ENCODE measurements at regions not wholly inside any gene's neighbourhood (a gene's known extent, or its start where the extent isn't known, plus 50 kb on each side); places are given as distances from the start of the nearest gene placed in this dataset.

DNA sequence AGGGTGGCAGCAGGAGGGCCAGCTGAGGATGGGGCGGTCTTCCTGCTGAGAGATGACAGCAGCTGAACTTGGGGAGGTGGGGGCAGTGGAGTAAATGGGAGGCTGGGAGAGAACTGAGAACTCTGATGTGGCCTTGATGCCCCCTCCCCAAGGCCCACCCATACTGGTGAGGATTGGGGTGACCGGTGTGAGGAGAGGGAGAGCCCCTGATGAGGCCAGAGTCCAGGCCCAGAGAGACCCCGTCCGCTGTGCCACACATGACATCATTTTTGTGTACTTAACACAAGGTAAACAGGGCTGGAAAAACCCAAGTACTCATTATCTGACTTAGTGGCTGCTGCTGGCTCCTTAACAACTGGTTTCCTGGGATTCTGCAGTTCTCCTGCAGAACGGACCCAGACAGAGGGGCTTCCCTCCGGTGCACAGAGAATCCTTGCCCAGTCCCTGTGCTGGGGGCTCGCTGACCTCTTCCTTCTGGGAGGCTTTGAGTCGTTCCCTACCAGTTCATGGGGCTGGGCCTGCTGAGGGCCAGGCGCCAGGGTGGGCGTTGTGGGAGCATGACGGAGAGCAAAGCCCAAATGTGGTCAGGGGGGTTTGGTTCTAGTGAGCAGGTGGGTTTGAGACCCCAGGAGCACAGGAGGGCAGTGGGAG, 207.6 kb downstream of the RAB11FIP4 start:
- H3K9ac ChIP-seq (ENCODE audit: low read length in 3 of 3) = no peak overlapping the region
- TF ChIP-seq, protein P1, sequence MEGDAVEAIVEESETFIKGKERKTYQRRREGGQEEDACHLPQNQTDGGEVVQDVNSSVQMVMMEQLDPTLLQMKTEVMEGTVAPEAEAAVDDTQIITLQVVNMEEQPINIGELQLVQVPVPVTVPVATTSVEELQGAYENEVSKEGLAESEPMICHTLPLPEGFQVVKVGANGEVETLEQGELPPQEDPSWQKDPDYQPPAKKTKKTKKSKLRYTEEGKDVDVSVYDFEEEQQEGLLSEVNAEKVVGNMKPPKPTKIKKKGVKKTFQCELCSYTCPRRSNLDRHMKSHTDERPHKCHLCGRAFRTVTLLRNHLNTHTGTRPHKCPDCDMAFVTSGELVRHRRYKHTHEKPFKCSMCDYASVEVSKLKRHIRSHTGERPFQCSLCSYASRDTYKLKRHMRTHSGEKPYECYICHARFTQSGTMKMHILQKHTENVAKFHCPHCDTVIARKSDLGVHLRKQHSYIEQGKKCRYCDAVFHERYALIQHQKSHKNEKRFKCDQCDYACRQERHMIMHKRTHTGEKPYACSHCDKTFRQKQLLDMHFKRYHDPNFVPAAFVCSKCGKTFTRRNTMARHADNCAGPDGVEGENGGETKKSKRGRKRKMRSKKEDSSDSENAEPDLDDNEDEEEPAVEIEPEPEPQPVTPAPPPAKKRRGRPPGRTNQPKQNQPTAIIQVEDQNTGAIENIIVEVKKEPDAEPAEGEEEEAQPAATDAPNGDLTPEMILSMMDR (IDR thresholded peaks at IDR 0.05; ENCODE audit: borderline replicate concordance, extremely low read depth, insufficient read depth) = no peak
- FAIRE-seq = no peak

DNA sequence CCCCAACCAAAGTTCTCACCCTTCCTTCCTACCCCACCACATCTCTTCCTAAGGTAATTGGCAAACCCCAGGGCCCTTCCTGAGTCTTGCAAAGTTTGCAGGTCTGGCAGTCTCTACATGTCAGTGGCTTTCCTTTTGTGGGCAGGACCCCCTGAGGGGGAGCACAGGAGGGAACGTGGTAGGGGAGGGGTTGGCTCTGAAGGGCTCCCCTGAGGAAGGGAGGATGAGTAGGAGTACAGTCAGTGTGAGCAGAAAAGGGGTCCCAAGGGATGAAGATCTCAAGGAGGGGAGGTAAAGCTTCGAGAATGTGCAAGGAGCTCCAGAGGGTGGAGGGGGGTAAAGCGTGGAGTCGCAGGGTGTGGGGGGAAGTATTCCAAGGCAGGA, 206.9 kb downstream of the RAB11FIP4 start:
- H3K36me3 ChIP-seq (ENCODE audit: control insufficient read depth in 2 of 3, insufficient read depth in 3 of 3, low read length in 3 of 3) = no peaks in the 10 kb centered on the region
- no peak overlapping the region for H3K4me3 ChIP-seq (ENCODE audit: low read length in 3 of 3)
- TF ChIP-seq, protein P1 (IDR thresholded peaks at IDR 0.05; ENCODE audit: borderline replicate concordance, extremely low read depth, insufficient read depth) = no peak
- intact Hi-C loops (cut with DNase I) = no loop called here
- DNase-seq = no peak
- no peaks in the 10 kb centered on the region for H3K9me3 ChIP-seq (ENCODE audit: control insufficient read depth in 2 of 3, insufficient read depth in 1 of 3, low read length in 3 of 3)
- no peak overlapping the region for H3K9ac ChIP-seq (ENCODE audit: low read length in 3 of 3)
- peaks cover 0 to 8% (median 0%) of the 10 kb centered on the region in 3 donors for H3K4me1 ChIP-seq (ENCODE audit: control insufficient read depth in 2 of 3, insufficient read depth in 2 of 3, low read depth in 1 of 3, low read length in 3 of 3)
- FAIRE-seq = no peak
- H3K27ac ChIP-seq (ENCODE audit: low read depth in 2 of 2, low read length in 2 of 2) = no peak overlapping the region
- no peaks in the 10 kb centered on the region for H3K27me3 ChIP-seq (ENCODE audit: control insufficient read depth, insufficient read depth, low read length)

More for the DNA sequence above, 207.6 kb downstream of the RAB11FIP4 start:
- Histone ChIP-seq H3K9me3 (ENCODE audit: control insufficient read depth in 2 of 3, insufficient read depth in 1 of 3, low read length in 3 of 3) (no peaks in the 10 kb centered on the region), H3K27ac (ENCODE audit: low read depth in 2 of 2, low read length in 2 of 2) (no peak overlapping the region), H3K27me3 (ENCODE audit: control insufficient read depth, insufficient read depth, low read length) (no peaks in the 10 kb centered on the region), H3K4me3 (ENCODE audit: low read length in 3 of 3) (no peak overlapping the region), H3K36me3 (ENCODE audit: control insufficient read depth in 2 of 3, insufficient read depth in 3 of 3, low read length in 3 of 3) (no peaks in the 10 kb centered on the region), H3K4me1 (ENCODE audit: control insufficient read depth in 2 of 3, insufficient read depth in 2 of 3, low read depth in 1 of 3, low read length in 3 of 3) (peaks cover 0 to 8% (median 0%) of the 10 kb centered on the region in 3 donors)
- intact Hi-C loops (cut with DNase I) = no loop called here
- DNase-seq = no peak

DNA sequence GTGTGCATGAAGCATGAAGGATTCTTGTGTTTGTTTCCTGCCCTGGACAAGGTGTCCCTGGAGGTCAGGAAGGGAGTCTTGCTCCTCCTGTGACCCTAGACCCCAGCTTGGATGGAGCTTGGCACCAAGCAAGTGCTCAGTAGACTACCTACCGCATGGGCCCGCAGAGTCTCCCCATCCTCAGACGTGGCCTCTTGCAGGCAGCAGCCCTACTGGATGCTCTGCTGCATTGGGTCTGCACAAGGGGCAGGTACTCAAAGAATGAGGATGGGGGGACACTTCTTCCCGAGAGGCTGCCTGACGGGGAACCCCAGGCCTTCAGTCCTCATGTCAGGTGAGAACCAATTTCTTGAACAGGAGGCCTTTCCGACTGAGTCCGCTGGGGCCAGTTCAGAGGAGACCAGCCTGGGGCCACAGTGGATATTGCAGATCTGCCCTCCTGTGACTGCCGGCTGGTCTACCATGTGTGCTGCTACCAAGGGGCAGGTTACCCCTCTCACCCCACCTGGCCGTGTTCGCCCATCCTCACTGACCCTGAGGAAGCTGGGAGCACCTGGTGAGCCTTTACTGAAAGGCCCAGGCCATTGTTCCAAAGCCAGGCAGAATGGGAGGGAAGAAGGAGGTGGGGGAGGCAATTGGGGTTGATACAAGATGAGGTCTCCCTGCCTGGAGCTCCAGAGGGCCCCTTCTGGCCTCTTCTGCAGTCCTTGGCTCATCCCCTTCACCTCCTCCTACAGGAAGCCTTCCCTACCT, 206.3 kb downstream of the RAB11FIP4 start:
- Histone ChIP-seq H3K36me3 (ENCODE audit: control insufficient read depth in 2 of 3, insufficient read depth in 3 of 3, low read length in 3 of 3) (no peaks in the 10 kb centered on the region), H3K4me1 (ENCODE audit: control insufficient read depth in 2 of 3, insufficient read depth in 2 of 3, low read depth in 1 of 3, low read length in 3 of 3) (peaks cover 0 to 8% (median 0%) of the 10 kb centered on the region in 3 donors), H3K27ac (ENCODE audit: low read depth in 2 of 2, low read length in 2 of 2) (no peak overlapping the region), H3K4me3 (ENCODE audit: low read length in 3 of 3) (no peak overlapping the region), H3K9me3 (ENCODE audit: control insufficient read depth in 2 of 3, insufficient read depth in 1 of 3, low read length in 3 of 3) (no peaks in the 10 kb centered on the region), H3K9ac (ENCODE audit: low read length in 3 of 3) (no peak overlapping the region), H3K27me3 (ENCODE audit: control insufficient read depth, insufficient read depth, low read length) (no peaks in the 10 kb centered on the region)
- FAIRE-seq (no peak), DNase-seq (no peak)
- TF ChIP-seq, protein P1 (IDR thresholded peaks at IDR 0.05; ENCODE audit: borderline replicate concordance, extremely low read depth, insufficient read depth) = no peak
- intact Hi-C loops (cut with DNase I) = no loop called here
